ENCODE measurements at regions not wholly inside any gene's neighbourhood (a gene's known extent, or its start where the extent isn't known, plus 50 kb on each side); places are given as distances from the start of the nearest gene placed in this dataset.
"Not testable (repeated sequence)": the region's sequence is repeated elsewhere in the genome, so short reads cannot be mapped to it uniquely, and the experiment has no call there.

DNA sequence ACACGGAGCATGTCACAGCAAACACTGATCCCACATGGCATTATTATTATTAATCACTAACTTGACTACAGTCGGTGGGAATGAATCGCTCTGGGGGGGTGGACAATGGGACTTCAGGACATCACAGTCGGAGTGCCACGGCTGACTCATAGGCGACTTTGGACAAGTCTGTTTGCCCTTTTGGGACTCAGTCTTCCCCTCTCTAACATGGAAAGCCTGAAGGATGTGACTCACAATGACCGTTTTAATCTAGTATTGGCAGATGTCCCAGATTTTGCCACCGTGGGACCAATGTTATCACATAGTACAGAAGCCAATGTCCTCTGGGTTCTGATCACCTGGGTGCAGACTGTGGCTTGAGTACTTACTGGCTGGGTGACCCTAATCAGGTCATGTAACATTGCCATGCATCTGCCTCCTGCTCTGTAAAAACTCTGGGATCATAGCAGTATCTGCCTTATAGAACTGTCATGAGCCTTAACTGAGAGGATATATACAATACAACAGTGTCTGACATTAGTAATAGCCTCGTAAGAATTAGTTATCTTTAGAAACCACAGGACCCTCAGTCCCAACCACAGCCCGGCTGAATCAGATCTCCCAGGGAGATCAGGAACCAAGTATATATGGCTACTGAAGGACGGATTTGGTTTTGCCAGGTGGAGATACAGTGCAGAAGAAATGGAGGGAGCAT lies 362.6 kb downstream of the BCL11B start:
- DNase-seq (ENCODE audit: low read depth in 3 of 3, low spot score in 1 of 3) = no peak

DNA sequence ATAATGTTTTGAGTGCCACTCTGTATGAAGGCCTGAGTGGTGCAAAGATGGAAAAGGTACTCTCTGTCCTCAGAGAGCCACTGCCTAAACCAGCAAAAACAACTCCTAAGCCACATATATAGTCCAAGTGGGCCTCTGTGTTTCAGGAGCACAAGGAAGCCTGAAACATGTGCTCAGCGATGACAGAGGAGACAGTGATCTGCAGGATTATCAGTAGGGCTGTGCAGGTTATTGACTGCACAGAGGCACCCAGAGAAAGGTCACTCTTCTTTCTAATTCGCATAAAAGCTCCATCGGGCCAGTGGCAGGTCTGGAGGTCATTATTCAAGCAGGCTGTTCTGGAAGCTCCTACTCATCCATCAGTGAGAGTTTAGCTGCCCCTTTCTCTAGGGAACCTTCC lies 361.9 kb downstream of the BCL11B start:
- DNase-seq (ENCODE audit: low read depth in 3 of 3, low spot score in 1 of 3) = no peak

DNA sequence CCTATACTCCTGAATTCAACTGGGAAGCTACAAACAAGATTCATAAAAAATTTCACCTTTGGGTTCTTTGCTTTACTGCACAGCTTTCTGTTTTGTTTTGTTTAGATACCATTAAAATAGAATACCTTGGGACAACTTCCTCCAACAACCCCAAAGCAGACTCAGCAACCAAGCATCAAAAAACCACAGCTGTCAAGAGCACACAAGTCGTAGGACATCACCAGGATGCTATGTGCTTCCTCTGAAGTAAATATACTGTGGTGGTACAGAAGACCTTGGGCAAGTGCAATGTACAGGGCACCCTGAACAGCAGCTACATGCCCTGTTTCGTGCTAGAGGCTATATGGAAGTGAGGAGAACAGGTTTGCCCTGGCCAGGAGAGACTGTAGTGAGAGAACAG lies 359.3 kb downstream of the BCL11B start:
- no peak for DNase-seq (ENCODE audit: low read depth in 3 of 3, low spot score in 1 of 3)

DNA sequence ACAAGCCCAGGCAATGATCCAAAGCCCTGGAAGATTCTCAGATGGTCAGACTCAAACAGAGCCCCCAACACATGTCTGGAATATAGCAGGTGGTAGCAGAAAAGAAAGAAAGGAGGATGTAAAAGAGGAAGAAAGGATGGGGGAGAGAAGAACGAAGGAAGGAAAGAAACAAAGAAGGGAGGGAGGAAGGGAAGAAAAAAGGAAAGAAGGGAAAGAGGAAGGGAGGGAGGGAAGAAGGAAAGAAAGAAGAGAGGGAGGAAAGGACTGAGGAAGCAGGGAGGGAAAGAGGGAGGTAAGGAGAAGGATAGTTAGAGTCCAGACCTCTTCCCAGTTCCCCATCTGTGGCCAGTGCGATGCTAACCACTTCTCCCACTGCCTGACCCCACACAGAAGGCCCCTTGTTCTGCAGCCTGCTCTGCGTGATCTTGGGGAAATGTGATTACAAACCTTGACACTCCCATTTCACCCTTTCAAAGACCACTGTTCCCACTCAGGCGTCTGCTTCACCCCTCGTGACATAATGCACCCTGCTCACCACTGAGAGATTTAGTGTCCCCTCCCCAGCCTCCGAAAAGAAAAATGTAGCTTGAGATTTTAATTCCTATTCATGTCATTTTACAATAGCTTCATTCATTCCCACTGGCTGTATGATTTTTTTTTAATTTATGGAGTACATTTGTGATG lies 357.9 kb downstream of the BCL11B start:
- no peak for DNase-seq (ENCODE audit: low read depth in 3 of 3, low spot score in 1 of 3)

DNA sequence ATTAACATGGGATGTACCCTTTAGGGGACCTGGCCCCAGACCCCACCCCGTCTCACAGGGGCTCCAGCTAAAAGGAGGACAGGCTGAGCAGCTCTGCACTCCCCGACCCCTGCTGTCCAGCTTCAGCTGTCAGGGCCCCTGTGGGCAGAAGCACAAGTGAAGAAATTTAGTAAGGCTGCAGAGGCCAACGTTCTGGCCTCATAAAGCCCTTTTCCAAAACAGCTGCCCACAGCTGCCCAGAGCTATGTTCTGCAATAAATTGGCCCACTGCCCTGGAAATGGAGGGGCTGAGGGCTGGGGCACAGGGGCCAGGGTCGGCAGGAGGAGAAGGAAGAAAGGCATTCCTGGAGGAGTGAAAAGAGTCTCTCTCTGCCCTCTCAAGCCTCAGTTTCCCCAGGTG lies 357.1 kb downstream of the BCL11B start:
- no peak for DNase-seq (ENCODE audit: low read depth in 3 of 3, low spot score in 1 of 3)

DNA sequence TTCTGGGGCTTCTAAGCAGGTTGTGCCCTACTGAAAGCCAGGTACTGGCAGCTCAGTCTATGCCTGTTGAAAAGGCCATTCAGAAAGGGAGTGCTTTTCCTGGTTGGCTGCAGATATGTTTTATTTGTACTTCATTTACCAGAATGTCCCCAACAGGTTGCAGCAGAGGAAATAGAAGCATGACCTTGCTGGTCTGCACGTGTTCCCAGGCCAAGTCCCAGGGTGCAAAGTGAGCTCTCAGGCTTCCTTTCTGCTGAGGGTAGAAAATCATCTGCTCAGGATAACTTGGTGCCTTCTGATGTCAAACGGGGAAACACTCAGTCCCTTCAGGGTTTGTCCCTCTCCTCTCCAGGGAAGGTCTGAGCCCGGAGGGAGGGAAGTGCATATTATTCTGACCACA lies 356.4 kb downstream of the BCL11B start:
- DNase-seq (ENCODE audit: low read depth in 3 of 3, low spot score in 1 of 3) = no peak

DNA sequence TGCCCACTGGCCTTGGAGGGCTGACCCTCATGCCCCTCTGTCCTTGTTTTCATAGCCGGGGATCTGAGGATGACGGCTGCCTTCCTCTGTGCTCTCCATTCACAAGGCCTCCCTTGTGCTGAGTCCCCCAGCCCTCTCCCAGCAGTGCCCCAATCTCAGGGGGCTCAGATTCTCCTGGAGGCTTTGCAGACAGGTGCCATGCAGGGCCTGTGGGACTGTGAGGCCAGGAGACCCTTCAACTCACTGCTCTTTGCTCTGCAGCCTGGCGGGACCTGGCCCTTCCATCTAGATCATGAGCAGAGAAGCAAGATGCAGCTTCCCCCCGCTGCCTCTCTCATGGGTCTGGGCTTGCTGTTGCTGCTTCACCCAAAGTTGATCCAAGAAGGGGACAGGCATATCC lies 356.0 kb downstream of the BCL11B start:
- DNase-seq (ENCODE audit: low read depth in 3 of 3, low spot score in 1 of 3) = no peak

DNA sequence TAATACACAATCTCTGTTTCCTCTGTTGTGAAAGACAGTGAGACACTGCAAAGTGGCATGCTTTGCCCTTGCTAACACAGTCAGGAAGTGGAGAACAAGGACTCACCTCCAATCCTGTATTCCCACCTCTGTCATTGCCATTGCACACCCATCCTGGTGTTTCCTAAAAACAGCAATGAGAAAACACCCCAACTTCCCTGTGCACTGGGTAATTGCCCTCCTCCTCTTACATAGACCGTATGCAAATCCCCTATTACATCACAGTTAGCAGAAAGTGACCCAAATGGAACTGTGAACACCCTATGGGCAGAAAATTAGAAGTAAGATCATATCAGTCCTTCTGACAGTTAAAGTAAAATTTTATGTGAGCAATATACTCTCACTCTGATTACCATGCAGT lies 355.5 kb downstream of the BCL11B start:
- DNase-seq (ENCODE audit: low read depth in 3 of 3, low spot score in 1 of 3) = no peak

DNA sequence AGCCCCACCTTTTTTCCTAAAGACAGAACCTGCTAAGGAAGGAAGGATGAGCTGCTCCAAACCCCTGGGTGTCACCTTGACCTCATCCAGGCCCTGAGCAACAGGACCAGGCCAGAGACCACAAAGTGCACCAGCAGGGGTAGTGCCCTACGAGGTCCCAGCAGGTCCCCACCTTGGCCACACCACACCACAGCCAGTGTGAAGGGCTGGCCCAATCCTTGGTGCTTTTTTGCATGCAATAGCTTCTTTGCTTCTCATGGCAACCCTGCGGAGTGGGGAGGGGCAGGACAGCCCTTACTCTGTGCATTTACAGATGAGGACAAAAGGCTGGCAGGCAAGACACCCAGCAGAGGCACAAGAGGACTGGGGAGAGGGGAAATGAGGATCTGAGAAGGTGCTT lies 352.6 kb downstream of the BCL11B start:
- no peak for DNase-seq (ENCODE audit: low read depth in 3 of 3, low spot score in 1 of 3)

DNA sequence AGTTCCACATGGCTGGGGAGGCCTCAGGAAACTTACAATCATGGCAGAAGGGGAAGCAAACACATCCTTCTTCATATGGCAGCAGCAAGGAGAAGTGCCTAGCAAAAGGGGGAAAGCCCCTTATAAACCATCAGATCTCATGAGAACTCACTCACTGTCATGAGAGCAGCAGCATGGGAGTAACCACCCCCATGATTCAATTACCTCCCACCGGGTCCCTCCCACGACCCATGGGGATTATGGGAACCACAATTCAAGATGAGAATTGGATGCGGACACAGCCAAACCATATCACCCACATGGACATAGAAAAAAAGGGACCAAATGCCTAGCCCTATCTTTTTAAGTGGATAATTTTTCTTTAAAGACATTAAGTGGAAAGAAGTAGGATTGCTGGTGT lies 350.7 kb downstream of the BCL11B start:
- not testable (repeated sequence) for DNase-seq (ENCODE audit: low read depth in 3 of 3, low spot score in 1 of 3)

DNA sequence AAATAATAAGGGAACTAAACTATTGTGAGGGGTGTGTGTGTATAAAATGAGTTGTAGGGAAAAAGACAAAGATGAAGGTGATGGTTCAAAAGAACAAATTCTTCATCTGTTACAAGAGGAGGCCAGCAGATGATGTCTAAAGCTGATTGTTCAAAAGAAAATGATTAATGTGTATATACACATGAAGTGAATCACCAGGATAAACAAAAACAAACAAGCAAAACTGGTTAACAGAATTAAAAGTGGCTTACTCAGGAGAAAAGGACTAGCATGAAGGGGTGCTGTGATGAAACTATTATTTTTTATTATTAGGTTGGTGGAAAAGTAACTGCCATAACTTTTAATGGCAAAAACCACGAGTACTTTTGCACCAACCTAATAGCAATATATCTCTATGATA lies 348.4 kb downstream of the BCL11B start:
- no peak for DNase-seq (ENCODE audit: low read depth in 3 of 3, low spot score in 1 of 3)

DNA sequence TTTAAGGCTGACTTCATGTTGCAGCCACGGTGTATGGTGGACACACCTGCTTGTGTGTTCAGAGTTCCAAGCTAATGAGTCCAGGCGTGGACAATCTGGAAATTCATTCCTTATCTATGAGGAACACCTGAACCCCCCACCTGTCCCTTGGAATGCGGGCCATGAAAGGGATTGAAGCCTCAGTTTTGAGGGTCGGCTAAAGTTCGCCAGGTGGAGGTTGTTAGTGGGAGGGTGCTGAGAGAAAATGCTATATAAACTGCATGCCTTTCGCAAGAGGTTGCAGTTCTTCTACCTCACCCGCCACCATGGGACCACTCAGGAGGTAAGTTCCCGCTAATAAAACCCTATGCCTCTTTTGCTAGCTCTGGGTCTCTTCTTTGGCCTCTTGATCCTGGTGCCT lies 348.0 kb downstream of the BCL11B start:
- DNase-seq (ENCODE audit: low read depth in 3 of 3, low spot score in 1 of 3) = no peak

DNA sequence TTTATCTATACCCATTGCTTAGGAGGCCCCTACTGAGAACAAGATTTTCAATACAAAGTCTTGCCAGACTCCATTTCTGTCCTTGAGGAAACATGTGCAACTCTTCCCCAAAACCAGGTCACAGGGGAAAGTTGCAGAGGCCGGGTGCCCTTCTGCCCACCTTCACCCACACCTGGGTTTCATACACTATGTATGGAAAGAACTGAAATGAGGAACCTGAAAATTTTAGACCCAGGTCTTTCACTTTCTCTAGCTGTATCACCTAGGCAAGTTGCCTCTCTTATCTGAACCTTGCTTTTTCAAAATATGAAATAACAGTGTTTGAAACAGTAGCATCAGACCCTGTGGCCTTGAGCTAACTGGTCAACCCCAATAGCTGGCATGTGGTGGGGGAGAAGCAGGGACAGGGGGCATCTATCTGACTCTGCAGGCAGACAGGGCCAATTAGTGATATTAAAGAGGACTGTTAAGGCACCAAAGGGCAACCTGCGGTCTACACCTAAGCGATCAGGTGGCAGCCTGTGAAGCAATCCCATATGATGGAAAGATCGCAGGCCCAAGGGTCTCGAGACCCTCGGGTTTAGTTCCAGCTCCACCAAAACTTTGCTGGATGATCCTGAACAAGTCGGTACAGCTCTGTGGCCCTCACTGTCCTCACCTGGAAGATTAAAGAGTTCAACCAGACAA lies 346.5 kb downstream of the BCL11B start:
- DNase-seq (ENCODE audit: low read depth in 3 of 3, low spot score in 1 of 3) = no peak

DNA sequence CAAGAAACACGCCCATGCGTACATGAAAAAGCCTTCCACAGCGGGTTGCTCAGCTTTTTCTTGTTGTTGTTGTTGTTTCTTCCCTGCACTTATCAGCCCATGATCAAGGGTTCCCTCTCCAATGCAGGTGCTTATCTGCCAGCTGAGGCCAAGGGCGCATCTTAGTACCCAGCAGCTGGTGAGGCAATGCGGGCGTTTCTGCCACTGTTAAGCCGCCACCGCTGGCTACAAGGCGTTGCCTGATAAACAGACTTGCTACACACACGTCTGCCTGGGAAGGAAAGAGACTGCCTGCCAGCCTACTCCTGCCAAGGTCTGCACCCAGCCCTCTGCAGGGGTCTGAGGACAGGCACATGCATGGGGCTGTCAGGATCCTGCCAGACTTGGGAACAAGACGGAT lies 345.9 kb downstream of the BCL11B start:
- peak in 2 of 3 donors; percentile 3 to 16 for DNase-seq (ENCODE audit: low read depth in 3 of 3, low spot score in 1 of 3)

DNA sequence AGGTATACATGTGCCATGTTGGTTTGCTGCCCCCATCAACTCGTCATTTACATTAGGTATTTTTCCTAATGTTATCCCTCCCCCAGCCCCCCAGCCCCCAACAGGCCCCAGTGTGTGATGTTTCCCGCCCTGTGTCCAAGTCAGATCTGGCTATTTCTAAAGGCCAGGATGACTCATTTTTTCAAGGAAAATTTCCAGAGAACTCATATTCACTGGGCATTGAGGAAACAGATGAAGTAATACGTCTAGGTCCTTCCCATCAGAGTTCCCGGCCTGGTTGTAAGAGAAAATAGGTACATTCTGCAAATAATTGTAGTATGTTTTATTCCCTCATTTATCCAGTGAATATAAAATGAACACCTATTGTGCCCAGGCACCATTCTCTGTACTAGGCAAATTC lies 345.2 kb downstream of the BCL11B start:
- no peak for DNase-seq (ENCODE audit: low read depth in 3 of 3, low spot score in 1 of 3)

DNA sequence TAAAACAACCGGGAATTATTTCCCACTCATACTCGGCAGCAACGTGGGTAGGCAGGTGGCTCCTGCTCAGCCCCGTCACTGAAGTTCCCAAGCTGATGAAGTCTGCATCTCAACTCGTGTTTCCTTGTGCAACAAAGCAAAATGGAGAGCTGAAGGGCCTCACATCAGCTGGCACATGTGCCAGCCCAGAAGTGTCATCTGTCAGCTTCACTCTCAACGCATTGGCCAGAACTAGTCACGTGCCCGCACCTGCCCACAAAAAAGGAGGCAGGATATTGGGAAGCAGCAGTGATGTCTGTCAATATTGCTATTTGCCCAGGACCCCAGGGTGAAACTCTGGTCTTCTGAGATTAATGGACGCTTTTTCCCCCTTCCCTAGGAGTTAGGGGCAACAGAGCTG lies 344.0 kb downstream of the BCL11B start:
- no peak for DNase-seq (ENCODE audit: low read depth in 3 of 3, low spot score in 1 of 3)

DNA sequence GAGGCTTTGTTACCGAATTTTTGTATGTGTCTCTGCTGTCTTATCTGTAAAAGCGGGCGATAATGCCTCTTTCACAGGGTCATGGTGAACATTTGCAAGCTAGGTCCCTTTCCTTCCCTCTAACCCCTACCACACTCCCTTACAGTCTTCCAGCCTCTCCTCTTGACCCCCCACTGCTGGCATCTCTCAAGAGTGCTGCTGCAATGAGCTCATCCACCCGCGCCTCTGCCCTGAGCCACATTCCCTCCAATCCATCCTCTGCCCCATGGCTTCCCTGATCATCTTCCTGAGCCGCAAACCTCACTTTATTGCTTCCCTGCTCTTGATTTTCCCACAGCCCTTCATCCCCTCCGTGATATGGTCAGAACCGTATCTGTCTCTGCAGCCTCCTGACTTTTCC lies 343.6 kb downstream of the BCL11B start:
- no peak for DNase-seq (ENCODE audit: low read depth in 3 of 3, low spot score in 1 of 3)

DNA sequence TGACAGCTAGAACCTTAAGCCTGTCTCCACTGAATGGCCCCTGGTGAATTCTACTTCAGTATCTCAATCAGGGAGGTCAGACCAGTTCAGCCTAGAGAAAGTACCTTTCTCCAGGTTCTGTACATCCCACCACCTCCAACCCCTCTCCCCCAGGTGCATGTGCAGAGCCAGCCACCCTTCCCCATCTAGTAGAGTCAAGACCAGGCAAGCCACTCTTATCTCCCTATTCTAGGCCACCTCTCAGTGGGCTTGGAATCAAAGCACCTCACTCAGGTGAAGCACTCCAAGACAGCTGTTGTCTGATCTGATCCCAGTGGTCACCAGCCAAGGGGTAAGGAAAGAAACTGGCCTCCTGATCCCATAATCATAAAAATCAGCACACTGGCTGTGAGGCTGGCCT lies 340.9 kb downstream of the BCL11B start:
- no peak for DNase-seq (ENCODE audit: low read depth in 3 of 3, low spot score in 1 of 3)

DNA sequence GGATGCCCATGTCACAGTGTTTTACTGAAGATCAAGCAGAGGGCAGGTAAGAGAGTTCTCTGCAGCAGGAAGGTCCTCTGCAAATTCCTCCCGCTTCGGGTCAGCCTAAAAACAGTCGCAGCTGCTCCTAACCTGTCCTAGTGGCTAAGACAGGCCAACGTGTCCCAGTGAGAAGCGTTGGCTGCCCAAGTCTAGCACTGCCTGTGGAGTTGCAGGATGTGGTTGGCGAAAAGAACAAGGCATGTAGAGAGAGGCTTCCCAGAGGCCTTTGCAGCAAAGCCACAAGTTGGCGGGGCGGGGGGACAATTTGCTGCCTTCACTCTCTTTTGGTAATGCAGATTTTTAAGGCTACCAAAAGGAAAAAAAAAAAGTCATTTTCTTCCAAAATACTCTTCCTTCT lies 340.1 kb downstream of the BCL11B start:
- DNase-seq (ENCODE audit: low read depth in 3 of 3, low spot score in 1 of 3) = peak; percentile 20 to 51 (median 41)

DNA sequence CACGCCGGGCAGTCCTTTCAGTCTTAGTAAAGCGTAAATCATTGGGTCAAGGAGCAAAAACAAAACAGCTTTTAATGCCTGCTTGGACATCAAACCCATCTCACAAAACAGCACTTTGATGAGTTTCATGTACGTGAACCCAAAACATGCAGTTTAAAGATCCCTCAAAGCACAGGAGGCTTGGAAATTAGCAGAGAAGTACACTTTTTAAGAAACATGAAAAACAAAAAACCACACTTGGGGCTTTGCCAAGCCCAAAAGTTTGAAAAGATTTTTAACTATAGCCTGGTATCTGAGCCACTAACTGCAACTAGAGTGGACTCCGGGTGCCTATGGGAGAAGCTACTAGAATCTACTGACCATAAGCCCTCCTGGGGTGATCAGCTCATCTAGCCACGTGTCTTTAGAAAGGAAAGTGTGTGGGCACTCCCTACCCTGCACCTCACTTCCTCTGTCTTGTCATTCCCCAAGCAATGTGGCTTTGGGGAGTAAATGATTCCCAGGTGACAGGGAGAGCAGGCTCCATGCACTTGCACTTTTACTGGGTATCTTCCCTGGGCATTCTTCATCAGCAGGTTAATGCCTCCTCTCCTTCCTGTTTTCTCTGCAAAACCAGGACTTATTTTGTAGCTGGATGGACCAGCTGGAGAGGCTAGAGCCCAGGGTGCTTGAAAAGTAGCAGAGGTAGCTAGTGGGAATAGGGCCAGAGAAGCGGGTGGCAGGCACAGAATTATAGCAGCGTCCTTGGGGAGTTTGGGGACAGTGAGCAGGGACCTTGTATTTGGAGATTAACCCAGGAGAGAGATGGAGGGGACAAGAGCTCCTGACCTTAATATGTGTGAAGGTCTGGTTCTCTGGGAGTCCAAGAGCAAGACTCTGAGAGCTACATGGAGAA lies 339.3 kb downstream of the BCL11B start:
- DNase-seq (ENCODE audit: low read depth in 3 of 3, low spot score in 1 of 3) = no peak

DNA sequence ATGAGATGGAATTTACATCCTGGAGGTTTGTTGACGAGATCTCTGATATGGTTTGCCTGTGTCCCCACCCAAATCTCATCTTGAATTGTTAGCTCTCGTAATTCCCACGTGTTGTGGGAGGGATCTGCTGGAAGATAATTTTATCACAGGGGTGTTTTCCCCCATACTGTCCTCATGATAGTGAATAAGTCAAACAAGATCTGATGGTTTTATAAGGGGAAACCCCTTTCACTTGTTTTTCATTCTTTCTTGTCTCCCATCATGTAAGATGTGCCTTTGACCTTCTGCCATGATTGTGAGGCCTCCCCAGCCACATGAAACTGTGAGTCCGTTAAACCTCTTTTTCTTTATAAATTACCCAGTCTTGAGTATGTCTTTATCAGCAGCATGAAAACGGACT lies 337.4 kb downstream of the BCL11B start:
- DNase-seq (ENCODE audit: low read depth in 3 of 3, low spot score in 1 of 3) = not testable (repeated sequence)

Measured in stimulated activated CD4-positive, alpha-beta T cell treated with anti-CD3 and anti-CD28 coated beads, TNF-alpha, amount 100 ng/mL, for 1 hour (primary cell).